IMR-90 (cell line): ENCODE measurements at regions not wholly inside any gene's neighbourhood (a gene's known extent, or its start where the extent isn't known, plus 50 kb on each side); places are given as distances from the start of the nearest gene placed in this dataset.

Source experiments
- ATAC-seq: fragments of 200-7000 bp; cut with Tn5 transposase; 2 replicates; pipeline ENCODE4 v1.9.1; 2020; ENCODE audit warnings: low read depth, mild to moderate bottlenecking, moderate library complexity
- BruUV-seq: library from RNA; stranded (reverse); fragments of 400-500 nt; replicated peaks from 2 replicates; lab custom pipeline; 2021; lab: Mats Ljungman, UMichigan
- CTCF ChIA-PET: fragments of 300-600 bp; formaldehyde crosslinking; extraction: SDS; loops from one replicate; lab custom pipeline; 2021; ENCODE audit warnings: antibody characterized with exemption; lab: Yijun Ruan, JAX
- POLR2A ChIA-PET: fragments of 300-600 bp; sonication (Branson Sonifier 250); formaldehyde crosslinking; loops from one replicate; lab custom pipeline; 2022; ENCODE audit warnings: antibody characterized with exemption; ENCODE audit not compliant: unreplicated experiment; lab: Charles Lee
- DNase-seq: peaks from one replicate; pipeline ENCODE4 v3.0.0; 2013
- H2AFZ ChIP-seq: replicated peaks from 2 replicates; pipeline ENCODE3; 2013; ENCODE audit warnings: low read length, mild to moderate bottlenecking; ENCODE audit not compliant: poor library complexity
- H2AK5ac ChIP-seq: 2 replicates; pipeline ENCODE4 v1.6.1; 2013; ENCODE audit warnings: low read depth, low read length, inconsistent platforms
- H2AK9ac ChIP-seq: replicated peaks from 2 replicates; pipeline ENCODE3; 2013; ENCODE audit warnings: mild to moderate bottlenecking, low read depth, low read length, moderate library complexity; ENCODE audit not compliant: poor library complexity
- H2BK120ac ChIP-seq: 2 replicates; pipeline ENCODE4 v1.6.1; 2013; ENCODE audit warnings: low read depth, low read length, inconsistent platforms
- H2BK15ac ChIP-seq: 3 replicates; pipeline ENCODE4 v1.6.1; 2013; ENCODE audit warnings: low read depth, low read length, inconsistent platforms
- H2BK20ac ChIP-seq: 2 replicates; pipeline ENCODE4 v1.6.1; 2013; ENCODE audit warnings: low read depth, mild to moderate bottlenecking, inconsistent platforms, low read length, moderate library complexity
- H2BK5ac ChIP-seq: 2 replicates; pipeline ENCODE4 v1.6.1; 2013; ENCODE audit warnings: mild to moderate bottlenecking, low read depth, low read length, inconsistent platforms; ENCODE audit not compliant: poor library complexity, severe bottlenecking
- H3K14ac ChIP-seq: replicated peaks from 2 replicates; pipeline ENCODE4 v1.6.1; 2013; ENCODE audit warnings: low read depth, low read length, inconsistent platforms
- H3K18ac ChIP-seq: 2 replicates; pipeline ENCODE4 v1.6.1; 2013; ENCODE audit warnings: low read depth, low read length, control low read depth
- H3K23ac ChIP-seq: 2 replicates; pipeline ENCODE4 v1.6.1; 2013; ENCODE audit warnings: low read depth, low read length, inconsistent platforms
- H3K27ac ChIP-seq: 2 replicates; pipeline ENCODE4 v1.5.1; 2013; ENCODE audit warnings: mild to moderate bottlenecking, control low read depth, low read length; ENCODE audit not compliant: insufficient read depth
- H3K27me3 ChIP-seq: 2 replicates; pipeline ENCODE4 v1.6.1; 2013; ENCODE audit warnings: low read length; ENCODE audit not compliant: control insufficient read depth, insufficient read depth
- H3K36me3 ChIP-seq: 2 replicates; pipeline ENCODE4 v1.6.1; 2013; ENCODE audit warnings: low read length, mixed read lengths; ENCODE audit not compliant: control insufficient read depth, insufficient read depth
- H3K4ac ChIP-seq: 2 replicates; pipeline ENCODE4 v1.6.1; 2013; ENCODE audit warnings: low read depth, low read length, inconsistent platforms
- H3K4me1 ChIP-seq: 2 replicates; pipeline ENCODE4 v1.6.1; 2013; ENCODE audit warnings: low read length, mixed read lengths; ENCODE audit not compliant: control insufficient read depth, insufficient read depth
- H3K4me2 ChIP-seq: 2 replicates; pipeline ENCODE4 v1.6.1; 2013; ENCODE audit warnings: low read depth, mild to moderate bottlenecking, control low read depth, low read length, moderate library complexity
- H3K4me3 ChIP-seq: 2 replicates; pipeline ENCODE4 v1.5.1; 2013; ENCODE audit warnings: low read depth, mild to moderate bottlenecking, control low read depth, low read length, moderate library complexity; ENCODE audit not compliant: insufficient read depth
- H3K56ac ChIP-seq: 2 replicates; pipeline ENCODE4 v1.6.1; 2013; ENCODE audit warnings: low read length, inconsistent platforms; ENCODE audit not compliant: insufficient read depth; ENCODE audit errors: extremely low read depth
- H3K79me1 ChIP-seq, 2 experiments: 2 replicates each; pipeline ENCODE4 v1.6.1; 2013; ENCODE audit warnings: low read length in 2 of 2, inconsistent platforms in 1 of 2, low read depth in 1 of 2
- H3K9ac ChIP-seq: 2 replicates; pipeline ENCODE4 v1.6.1; 2013; ENCODE audit warnings: low read depth, low read length, control low read depth
- H3K9me1 ChIP-seq: 2 replicates; pipeline ENCODE4 v1.6.1; 2013; ENCODE audit warnings: low read length, inconsistent platforms; ENCODE audit not compliant: insufficient read depth
- H3K9me3 ChIP-seq: 2 replicates; pipeline ENCODE4 v1.6.1; 2013; ENCODE audit warnings: low read length; ENCODE audit not compliant: control insufficient read depth, insufficient read depth
- H4K20me1 ChIP-seq: 2 replicates; pipeline ENCODE4 v1.6.1; 2013; ENCODE audit warnings: low read length, inconsistent platforms; ENCODE audit not compliant: insufficient read depth
- H4K5ac ChIP-seq: 2 replicates; pipeline ENCODE4 v1.6.1; 2013; ENCODE audit warnings: mild to moderate bottlenecking, low read depth, low read length, control low read depth
- H4K8ac ChIP-seq, 2 experiments: 2 replicates each; pipeline ENCODE4 v1.6.1; 2013; ENCODE audit warnings: low read depth in 2 of 2, low read length in 2 of 2, control low read depth in 1 of 2, inconsistent platforms in 1 of 2
- H4K91ac ChIP-seq: 2 replicates; pipeline ENCODE4 v1.6.1; 2013; ENCODE audit warnings: low read depth, low read length, inconsistent platforms; ENCODE audit not compliant: insufficient read depth
- MAFK ChIP-seq: IDR thresholded peaks from 2 replicates; pipeline ENCODE4 v1.6.1; 2012; ENCODE audit warnings: low read depth, low read length, improper control_type of control experiment
- MAZ ChIP-seq: IDR thresholded peaks from 2 replicates; pipeline ENCODE4 v1.6.1; 2012; ENCODE audit warnings: low read depth, mild to moderate bottlenecking, low read length, improper control_type of control experiment, moderate library complexity, borderline replicate concordance
- WGBS, 2 experiments: methylation state at CpG; one replicate each; pipeline versions ENCODE4 v1.1.5 to v1.1.7; 2013; ENCODE audit warnings: missing lambda C conversion rate in 2 of 2; ENCODE audit not compliant: insufficient read length in 1 of 2; ENCODE audit errors: extremely low coverage in 2 of 2; 5-methylcytosine and 5-hydroxymethylcytosine counted together
- dilution Hi-C: fragments of 300-500 bp; cut with HindIII; formaldehyde crosslinking; loops from one replicate; pipeline ENCODE4 v1.14.3; 2018; ENCODE audit warnings: low sequenced_read_pairs; ENCODE audit not compliant: unreplicated experiment
- in situ Hi-C: fragments of 300-500 bp; cut with MboI; formaldehyde crosslinking; loops from 3 replicates; pipeline ENCODE4 v1.14.3; 2019; ENCODE audit warnings: low sequenced_read_pairs, inconsistent platforms, mixed read lengths
- intact Hi-C: fragments of 100-400 bp; cut with micrococcal nuclease; formaldehyde crosslinking; loops from 2 replicates; pipeline ENCODE4 v1.10.0; 2022

- H3K4me3 ChIP-seq: no peak overlapping the region
- dilution Hi-C loops (no loop called here), intact Hi-C loops (no loop called here), in situ Hi-C loops (no loop called here)
- TF ChIP-seq MAFK: no peak
- TF ChIP-seq MAZ: no peak
- H3K14ac ChIP-seq: no peak overlapping the region
- no peak overlapping the region for H2AK5ac ChIP-seq
- ChIA-PET CTCF (no interaction called here), POLR2A (no interaction called here)
- WGBS, 2 experiments: no CpG with 5 or more reads among the region's 14 CpGs
- H3K79me1 ChIP-seq: no peaks in the 10 kb centered on the region
- H3K27ac ChIP-seq: no peak overlapping the region
- no peak overlapping the region for H3K4me2 ChIP-seq
- no peaks in the 10 kb centered on the region for H3K9me3 ChIP-seq
- H2BK5ac ChIP-seq: no peak overlapping the region
- H4K8ac ChIP-seq: no peak overlapping the region
- no peaks in the 10 kb centered on the region for H3K9me1 ChIP-seq
- DNase-seq (no peak), ATAC-seq (no peak)
- H3K23ac ChIP-seq: no peak overlapping the region
- no peak overlapping the region for H3K56ac ChIP-seq
- no peaks in the 10 kb centered on the region for H3K4me1 ChIP-seq
- no peak overlapping the region for H3K18ac ChIP-seq
- H2BK120ac ChIP-seq: no peak overlapping the region
- no peak overlapping the region for H4K91ac ChIP-seq
- no TSS peak for BruUV-seq
- peaks cover 8% of the 10 kb centered on the region for H3K27me3 ChIP-seq
- H4K20me1 ChIP-seq: no peaks in the 10 kb centered on the region
- no peak overlapping the region for H4K5ac ChIP-seq
- H3K4ac ChIP-seq: no peak overlapping the region
- no peak overlapping the region for H2AFZ ChIP-seq
- no peak overlapping the region for H2BK20ac ChIP-seq
- H3K36me3 ChIP-seq: no peaks in the 10 kb centered on the region
- no peak overlapping the region for H2BK15ac ChIP-seq
- no peak overlapping the region for H2AK9ac ChIP-seq
- H3K9ac ChIP-seq: no peak overlapping the region
Measured at GRCh38 chr1:143736562-143736961, 235.2 kb downstream of the FAM72C start.
